HepG2 (cell line): ENCODE measurements at regions not wholly inside any gene's neighbourhood (a gene's known extent, or its start where the extent isn't known, plus 50 kb on each side); places are given as distances from the start of the nearest gene placed in this dataset.

Experiments
- ATAC-seq: fragments of 200-7000 bp; cut with Tn5 transposase; 3 replicates; pipeline ENCODE4 v1.9.1; 2020; ENCODE audit warnings: mild to moderate bottlenecking, moderate library complexity
- BruUV-seq: library from RNA; stranded (reverse); fragments of 400-500 nt; replicated peaks from 2 replicates; lab custom pipeline; 2021; lab: Mats Ljungman, UMichigan
- CTCF ChIA-PET: fragments of 300-600 bp; formaldehyde crosslinking; extraction: SDS; loops from one replicate; lab custom pipeline; 2021; ENCODE audit warnings: low total read pairs, inconsistent platforms, low intra/inter-chr PET ratio; lab: Yijun Ruan, JAX
- POLR2A ChIA-PET: fragments of 350-600 bp; sonication (Branson Sonifier 250); formaldehyde crosslinking; loops from one replicate; lab custom pipeline; 2020; ENCODE audit warnings: antibody characterized with exemption, inconsistent platforms; lab: Yijun Ruan, JAX
- DNase-seq: peaks from one replicate; pipeline ENCODE4 v3.0.0-alpha.2; 2015; ENCODE audit warnings: low spot score
- FAIRE-seq: peaks from 3 replicates; lab custom pipeline; 2011; peaks lifted over from hg19 to GRCh38; lab: Jason Lieb, UNC
- H2AFZ ChIP-seq: one replicate; pipeline ENCODE4 v1.6.1; 2011; ENCODE audit warnings: low read length, inconsistent platforms
- H3K27ac ChIP-seq: fragments of 300-600 bp; 3 replicates; pipeline ENCODE4 v1.8.0; 2011; ENCODE audit warnings: mixed run types, mild to moderate bottlenecking, mixed read lengths, low read length, inconsistent platforms; ENCODE audit not compliant: insufficient read depth; ENCODE audit errors: extremely low read length
- H3K27me3 ChIP-seq, 2 experiments: fragments of 200-600 bp in 1 of 2; 2 replicates in 1 of 2; 3 replicates in 1 of 2; pipeline versions ENCODE4 v1.6.0 to v1.8.0; 2011; ENCODE audit warnings: low read length in 2 of 2, mild to moderate bottlenecking in 2 of 2, moderate library complexity in 2 of 2, inconsistent platforms in 1 of 2; ENCODE audit not compliant: insufficient read depth in 2 of 2, control insufficient read depth in 1 of 2
- H3K36me3 ChIP-seq, 2 experiments: fragments of 200-600 bp in 1 of 2; replicated peaks in 1 of 2; 2 replicates in 1 of 2; 3 replicates in 1 of 2; pipeline versions ENCODE4 v1.5.1 to v1.8.0; 2011; ENCODE audit warnings: low read length in 2 of 2, inconsistent platforms in 1 of 2; ENCODE audit not compliant: insufficient read depth in 2 of 2, control insufficient read depth in 1 of 2
- H3K4me1 ChIP-seq: 2 replicates; pipeline ENCODE4 v1.5.1; 2012; ENCODE audit warnings: low read length, inconsistent platforms; ENCODE audit not compliant: insufficient read depth
- H3K4me2 ChIP-seq: 2 replicates; pipeline ENCODE4 v1.6.0; 2011; ENCODE audit warnings: low read depth, low read length, inconsistent platforms
- H3K4me3 ChIP-seq, 3 experiments: fragments of 200-600 bp in 1 of 3; sonication (generic), shearing (Covaris generic) in 1 of 3; replicated peaks in 1 of 3; 2 replicates each; pipeline ENCODE4 v1.5.1; 2011 to 2016; ENCODE audit warnings: low read length in 3 of 3, inconsistent platforms in 2 of 3, low read depth in 2 of 3, mild to moderate bottlenecking in 2 of 3, control low read depth in 1 of 3, mixed read lengths in 1 of 3; ENCODE audit not compliant: insufficient read depth in 1 of 3
- H3K79me2 ChIP-seq: one replicate; pipeline ENCODE4 v1.6.1; 2011; ENCODE audit warnings: low read length, inconsistent platforms; ENCODE audit not compliant: insufficient read depth
- H3K9ac ChIP-seq: 2 replicates; pipeline ENCODE4 v1.6.0; 2011; ENCODE audit warnings: mild to moderate bottlenecking, low read depth, low read length, inconsistent platforms; ENCODE audit not compliant: insufficient read depth
- H3K9me3 ChIP-seq: 2 replicates; pipeline ENCODE4 v1.5.1; 2012; ENCODE audit warnings: mild to moderate bottlenecking, low read length
- H4K20me1 ChIP-seq: 2 replicates; pipeline ENCODE4 v1.6.0; 2011; ENCODE audit warnings: inconsistent platforms, mild to moderate bottlenecking, low read length, moderate library complexity; ENCODE audit not compliant: insufficient read depth
- CEBPB ChIP-seq: IDR thresholded peaks from 2 replicates; pipeline ENCODE4 v1.6.1; 2011; ENCODE audit warnings: low read depth, low read length, improper control_type of control experiment, borderline replicate concordance
- KMT2B ChIP-seq: IDR thresholded peaks from 2 replicates; pipeline ENCODE4 v1.6.1; 2016; ENCODE audit warnings: missing genetic modification reagents, missing compliant biosample characterization
- SP5 ChIP-seq: IDR thresholded peaks from 2 replicates; pipeline ENCODE4 v1.6.1; 2016; ENCODE audit warnings: low read depth, borderline replicate concordance
- ZNF33B ChIP-seq: sonication (generic); formaldehyde crosslinking; IDR thresholded peaks from 2 replicates; pipeline ENCODE4 v1.5.1; 2020; ENCODE audit warnings: mild to moderate bottlenecking, missing genetic modification reagents
- ZNF652 ChIP-seq: IDR thresholded peaks from 2 replicates; pipeline ENCODE4 v1.6.1; 2016; ENCODE audit warnings: low read depth, borderline replicate concordance
- WGBS: methylation state at CpG from one replicate; pipeline ENCODE4 v1.1.6; 2017; ENCODE audit warnings: low lambda C conversion rate; 5-methylcytosine and 5-hydroxymethylcytosine counted together
- in situ Hi-C: cut with HindIII; loops from 2 replicates; pipeline ENCODE4 v1.10.0; 2017; ENCODE audit warnings: low pct_unique_long_range_greater_than_20kb; ENCODE audit not compliant: extremely low pct_ligation_motif_present
- intact Hi-C: fragments of 100-400 bp; cut with micrococcal nuclease; formaldehyde crosslinking; loops from one replicate; pipeline ENCODE4 v1.10.0; 2022; ENCODE audit not compliant: unreplicated experiment
- TF ChIP-seq, protein P1 (sequence below): sonication (generic); formaldehyde crosslinking; IDR thresholded peaks from 2 replicates; pipeline ENCODE4 v1.4.0; 2020; ENCODE audit warnings: low read depth, mild to moderate bottlenecking, missing genetic modification reagents
- TF ChIP-seq, protein P2 (sequence below): sonication (generic); formaldehyde crosslinking; IDR thresholded peaks from 2 replicates; pipeline ENCODE4 v1.4.0; 2020; ENCODE audit warnings: missing genetic modification reagents, borderline replicate concordance
- TF ChIP-seq, protein P3 (sequence below): IDR thresholded peaks from 2 replicates; pipeline ENCODE4 v1.6.1; 2016; ENCODE audit warnings: low read depth, control low read depth
- TF ChIP-seq, protein P4 (sequence below): sonication (generic); formaldehyde crosslinking; IDR thresholded peaks from 2 replicates; pipeline ENCODE4 v1.5.1; 2020; ENCODE audit warnings: missing genetic modification reagents, mild to moderate bottlenecking, borderline replicate concordance
- TF ChIP-seq, protein P5 (sequence below): sonication (generic); formaldehyde crosslinking; IDR thresholded peaks from 2 replicates; pipeline ENCODE4 v1.4.0; 2020; ENCODE audit warnings: missing genetic modification reagents, mild to moderate bottlenecking, borderline replicate concordance

DNA sequence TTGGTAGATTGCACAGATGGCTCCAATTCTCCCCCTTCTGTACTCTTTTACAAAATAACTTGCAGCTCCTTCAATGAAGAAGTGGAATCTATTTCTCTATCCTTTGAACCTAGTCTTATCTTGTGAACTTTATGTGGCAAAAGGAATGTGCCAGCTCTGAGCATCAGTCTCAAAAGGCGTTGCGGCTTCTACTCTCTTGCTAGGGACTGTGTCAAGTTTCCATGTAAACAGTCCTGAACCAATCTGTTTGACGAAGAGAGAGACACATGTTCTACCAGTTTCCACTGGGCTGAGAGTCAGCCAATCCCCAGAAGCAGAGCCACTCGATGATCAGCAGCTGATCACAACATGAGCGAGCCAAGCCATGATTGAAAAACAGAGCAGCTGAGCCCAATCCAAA lies 439.7 kb upstream of the SETBP1 start:
- DNase-seq (no peak), ATAC-seq (no peak), FAIRE-seq (no peak)
- in situ Hi-C loops (no loop called here), intact Hi-C loops (no loop called here)
- no peak overlapping the region for H3K4me2 ChIP-seq
- no peaks in the 10 kb centered on the region for H3K36me3 ChIP-seq
- no peaks in the 10 kb centered on the region for H3K79me2 ChIP-seq
- TF ChIP-seq CEBPB, result no peak
- no peak for TF ChIP-seq ZNF652 (CRISPR knock-in tag)
- TF ChIP-seq, protein P1, sequence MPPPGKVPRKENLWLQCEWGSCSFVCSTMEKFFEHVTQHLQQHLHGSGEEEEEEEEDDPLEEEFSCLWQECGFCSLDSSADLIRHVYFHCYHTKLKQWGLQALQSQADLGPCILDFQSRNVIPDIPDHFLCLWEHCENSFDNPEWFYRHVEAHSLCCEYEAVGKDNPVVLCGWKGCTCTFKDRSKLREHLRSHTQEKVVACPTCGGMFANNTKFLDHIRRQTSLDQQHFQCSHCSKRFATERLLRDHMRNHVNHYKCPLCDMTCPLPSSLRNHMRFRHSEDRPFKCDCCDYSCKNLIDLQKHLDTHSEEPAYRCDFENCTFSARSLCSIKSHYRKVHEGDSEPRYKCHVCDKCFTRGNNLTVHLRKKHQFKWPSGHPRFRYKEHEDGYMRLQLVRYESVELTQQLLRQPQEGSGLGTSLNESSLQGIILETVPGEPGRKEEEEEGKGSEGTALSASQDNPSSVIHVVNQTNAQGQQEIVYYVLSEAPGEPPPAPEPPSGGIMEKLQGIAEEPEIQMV (CRISPR knock-in tag), result no peak
- no peak for TF ChIP-seq KMT2B (CRISPR knock-in tag)
- TF ChIP-seq, protein P2, sequence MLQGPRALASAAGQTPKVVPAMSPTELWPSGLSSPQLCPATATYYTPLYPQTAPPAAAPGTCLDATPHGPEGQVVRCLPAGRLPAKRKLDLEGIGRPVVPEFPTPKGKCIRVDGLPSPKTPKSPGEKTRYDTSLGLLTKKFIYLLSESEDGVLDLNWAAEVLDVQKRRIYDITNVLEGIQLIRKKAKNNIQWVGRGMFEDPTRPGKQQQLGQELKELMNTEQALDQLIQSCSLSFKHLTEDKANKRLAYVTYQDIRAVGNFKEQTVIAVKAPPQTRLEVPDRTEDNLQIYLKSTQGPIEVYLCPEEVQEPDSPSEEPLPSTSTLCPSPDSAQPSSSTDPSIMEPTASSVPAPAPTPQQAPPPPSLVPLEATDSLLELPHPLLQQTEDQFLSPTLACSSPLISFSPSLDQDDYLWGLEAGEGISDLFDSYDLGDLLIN, result no peak
- TF ChIP-seq, protein P3, sequence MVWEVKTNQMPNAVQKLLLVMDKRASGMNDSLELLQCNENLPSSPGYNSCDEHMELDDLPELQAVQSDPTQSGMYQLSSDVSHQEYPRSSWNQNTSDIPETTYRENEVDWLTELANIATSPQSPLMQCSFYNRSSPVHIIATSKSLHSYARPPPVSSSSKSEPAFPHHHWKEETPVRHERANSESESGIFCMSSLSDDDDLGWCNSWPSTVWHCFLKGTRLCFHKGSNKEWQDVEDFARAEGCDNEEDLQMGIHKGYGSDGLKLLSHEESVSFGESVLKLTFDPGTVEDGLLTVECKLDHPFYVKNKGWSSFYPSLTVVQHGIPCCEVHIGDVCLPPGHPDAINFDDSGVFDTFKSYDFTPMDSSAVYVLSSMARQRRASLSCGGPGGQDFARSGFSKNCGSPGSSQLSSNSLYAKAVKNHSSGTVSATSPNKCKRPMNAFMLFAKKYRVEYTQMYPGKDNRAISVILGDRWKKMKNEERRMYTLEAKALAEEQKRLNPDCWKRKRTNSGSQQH (CRISPR knock-in tag), result no peak
- TF ChIP-seq, protein P4, sequence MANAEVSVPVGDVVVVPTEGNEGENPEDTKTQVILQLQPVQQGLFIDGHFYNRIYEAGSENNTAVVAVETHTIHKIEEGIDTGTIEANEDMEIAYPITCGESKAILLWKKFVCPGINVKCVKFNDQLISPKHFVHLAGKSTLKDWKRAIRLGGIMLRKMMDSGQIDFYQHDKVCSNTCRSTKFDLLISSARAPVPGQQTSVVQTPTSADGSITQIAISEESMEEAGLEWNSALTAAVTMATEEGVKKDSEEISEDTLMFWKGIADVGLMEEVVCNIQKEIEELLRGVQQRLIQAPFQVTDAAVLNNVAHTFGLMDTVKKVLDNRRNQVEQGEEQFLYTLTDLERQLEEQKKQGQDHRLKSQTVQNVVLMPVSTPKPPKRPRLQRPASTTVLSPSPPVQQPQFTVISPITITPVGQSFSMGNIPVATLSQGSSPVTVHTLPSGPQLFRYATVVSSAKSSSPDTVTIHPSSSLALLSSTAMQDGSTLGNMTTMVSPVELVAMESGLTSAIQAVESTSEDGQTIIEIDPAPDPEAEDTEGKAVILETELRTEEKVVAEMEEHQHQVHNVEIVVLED (CRISPR knock-in tag), result no peak
- TF ChIP-seq, protein P5, sequence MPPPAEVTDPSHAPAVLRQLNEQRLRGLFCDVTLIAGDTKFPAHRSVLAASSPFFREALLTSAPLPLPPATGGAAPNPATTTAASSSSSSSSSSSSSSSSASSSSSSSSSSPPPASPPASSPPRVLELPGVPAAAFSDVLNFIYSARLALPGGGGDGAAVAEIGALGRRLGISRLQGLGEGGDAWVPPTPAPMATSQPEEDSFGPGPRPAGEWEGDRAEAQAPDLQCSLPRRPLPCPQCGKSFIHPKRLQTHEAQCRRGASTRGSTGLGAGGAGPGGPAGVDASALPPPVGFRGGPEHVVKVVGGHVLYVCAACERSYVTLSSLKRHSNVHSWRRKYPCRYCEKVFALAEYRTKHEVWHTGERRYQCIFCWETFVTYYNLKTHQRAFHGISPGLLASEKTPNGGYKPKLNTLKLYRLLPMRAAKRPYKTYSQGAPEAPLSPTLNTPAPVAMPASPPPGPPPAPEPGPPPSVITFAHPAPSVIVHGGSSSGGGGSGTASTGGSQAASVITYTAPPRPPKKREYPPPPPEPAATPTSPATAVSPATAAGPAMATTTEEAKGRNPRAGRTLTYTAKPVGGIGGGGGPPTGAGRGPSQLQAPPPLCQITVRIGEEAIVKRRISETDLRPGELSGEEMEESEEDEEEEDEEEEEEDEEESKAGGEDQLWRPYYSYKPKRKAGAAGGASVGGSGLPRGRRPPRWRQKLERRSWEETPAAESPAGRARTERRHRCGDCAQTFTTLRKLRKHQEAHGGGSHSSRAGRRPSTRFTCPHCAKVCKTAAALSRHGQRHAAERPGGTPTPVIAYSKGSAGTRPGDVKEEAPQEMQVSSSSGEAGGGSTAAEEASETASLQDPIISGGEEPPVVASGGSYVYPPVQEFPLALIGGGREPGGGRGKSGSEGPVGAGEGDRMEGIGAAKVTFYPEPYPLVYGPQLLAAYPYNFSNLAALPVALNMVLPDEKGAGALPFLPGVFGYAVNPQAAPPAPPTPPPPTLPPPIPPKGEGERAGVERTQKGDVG (CRISPR knock-in tag), result no peak
- no peak for TF ChIP-seq ZNF33B
- TF ChIP-seq SP5 (CRISPR knock-in tag), result no peak
- WGBS, result 13% methylated on average over 5 of the region's 5 CpGs
- H3K27ac ChIP-seq, result no peak overlapping the region
- no peaks in the 10 kb centered on the region for H4K20me1 ChIP-seq
- no peaks in the 10 kb centered on the region for H3K27me3 ChIP-seq
- peaks cover 88% of the 10 kb centered on the region for H3K9me3 ChIP-seq
- H2AFZ ChIP-seq, result no peak overlapping the region
- no TSS peak for BruUV-seq
- POLR2A ChIA-PET, result no interaction called here
- CTCF ChIA-PET, result no interaction called here
- H3K9ac ChIP-seq, result no peak overlapping the region
- no peaks in the 10 kb centered on the region for H3K4me1 ChIP-seq
- H3K4me3 ChIP-seq, result no peak overlapping the region
